Erythroblast (primary cell): ENCODE measurements at regions not wholly inside any gene's neighbourhood (a gene's known extent, or its start where the extent isn't known, plus 50 kb on each side); places are given as distances from the start of the nearest gene placed in this dataset.

ENCODE experiments used
- GATA1 ChIP-seq: IDR thresholded peaks from 2 replicates; pipeline ENCODE4 v1.6.1; 2011; ENCODE audit warnings: low read depth, mild to moderate bottlenecking, control low read depth, low read length, moderate library complexity
- POLR2A ChIP-seq: IDR thresholded peaks from 2 replicates; pipeline ENCODE4 v1.6.1; 2011; ENCODE audit warnings: mild to moderate bottlenecking, low read length

- TF ChIP-seq POLR2A (no peak), GATA1 (no peak)
Observed at GRCh38 chr12:91289072-91289471, 106.5 kb upstream of the DCN start.
